ENCODE measurements at regions not wholly inside any gene's neighbourhood (a gene's known extent, or its start where the extent isn't known, plus 50 kb on each side); places are given as distances from the start of the nearest gene placed in this dataset.

GRCh38 chr4:12707381-12708175 is 776.6 kb downstream of the RAB28 start:
- H3K4me1 ChIP-seq (ENCODE audit: insufficient read depth, low read length) = no peaks in the 10 kb centered on the region
- no peaks in the 10 kb centered on the region for H3K27me3 ChIP-seq (ENCODE audit: control insufficient read depth in 1 of 2, insufficient read depth in 2 of 2, low read length in 2 of 2)
- H3K9me3 ChIP-seq (ENCODE audit: low read length) = no peaks in the 10 kb centered on the region
- H3K4me2 ChIP-seq (ENCODE audit: low read depth, low read length) = no peak overlapping the region
- WGBS (ENCODE audit: low lambda C conversion rate) = 49% methylated on average over 1 of the region's 1 CpG
- H3K27ac ChIP-seq (ENCODE audit: extremely low read length, insufficient read depth, low read length) = no peak overlapping the region
- in situ Hi-C loops (cut with HindIII; ENCODE audit: extremely low pct_ligation_motif_present, low pct_unique_long_range_greater_than_20kb) = no loop called here
- DNase-seq (ENCODE audit: low spot score) = no peak
- no peaks in the 10 kb centered on the region for H3K36me3 ChIP-seq (replicated peaks in 1 of 2; ENCODE audit: control insufficient read depth in 1 of 2, insufficient read depth in 2 of 2, low read length in 2 of 2)
- ChIA-PET CTCF (ENCODE audit: low intra/inter-chr PET ratio, low total read pairs) (no interaction called here), POLR2A (no interaction called here)
- BruUV-seq (replicated peaks) = no TSS peak
- intact Hi-C loops (cut with micrococcal nuclease; ENCODE audit: unreplicated experiment) = no loop called here
- ATAC-seq = no peak
- no peaks in the 10 kb centered on the region for H4K20me1 ChIP-seq (ENCODE audit: insufficient read depth, low read length)
- TF ChIP-seq REPIN1 (CRISPR knock-in tag; IDR thresholded peaks at IDR 0.05; ENCODE audit: borderline replicate concordance, low read depth) (no peak), XRCC5 (optimal IDR thresholded peaks at IDR 0.05; ENCODE audit: low read length) (no peak), ZNF792 (CRISPR knock-in tag; IDR thresholded peaks at IDR 0.05) (no peak)
- no peak overlapping the region for H2AFZ ChIP-seq (ENCODE audit: low read length)
- no peak overlapping the region for H3K4me3 ChIP-seq (replicated peaks in 1 of 3; ENCODE audit: insufficient read depth in 1 of 3, low read depth in 2 of 3, low read length in 3 of 3)
- no peak for FAIRE-seq
- H3K79me2 ChIP-seq (ENCODE audit: insufficient read depth, low read length) = no peaks in the 10 kb centered on the region
- H3K9ac ChIP-seq (ENCODE audit: insufficient read depth, low read depth, low read length) = no peak overlapping the region

- H4K20me1 ChIP-seq (ENCODE audit: insufficient read depth, low read length) = no peaks in the 10 kb centered on the region
- H3K79me2 ChIP-seq (ENCODE audit: insufficient read depth, low read length) = no peaks in the 10 kb centered on the region
- BruUV-seq (replicated peaks) = no TSS peak
- no peak for FAIRE-seq
- H3K4me1 ChIP-seq (ENCODE audit: insufficient read depth, low read length) = no peaks in the 10 kb centered on the region
- 28% methylated on average over 9 of the region's 9 CpGs for WGBS (ENCODE audit: low lambda C conversion rate)
- ChIA-PET CTCF (ENCODE audit: low intra/inter-chr PET ratio, low total read pairs) (no interaction called here), POLR2A (no interaction called here)
- H3K4me3 ChIP-seq (replicated peaks in 1 of 3; ENCODE audit: insufficient read depth in 1 of 3, low read depth in 2 of 3, low read length in 3 of 3) = no peak overlapping the region
- intact Hi-C loops (cut with micrococcal nuclease; ENCODE audit: unreplicated experiment) = no loop called here
- H3K27ac ChIP-seq (ENCODE audit: extremely low read length, insufficient read depth, low read length) = no peak overlapping the region
- no peaks in the 10 kb centered on the region for H3K27me3 ChIP-seq (ENCODE audit: control insufficient read depth in 1 of 2, insufficient read depth in 2 of 2, low read length in 2 of 2)
- no peak overlapping the region for H2AFZ ChIP-seq (ENCODE audit: low read length)
- in situ Hi-C loops (cut with HindIII; ENCODE audit: extremely low pct_ligation_motif_present, low pct_unique_long_range_greater_than_20kb) = no loop called here
- H3K4me2 ChIP-seq (ENCODE audit: low read depth, low read length) = no peak overlapping the region
- H3K36me3 ChIP-seq (replicated peaks in 1 of 2; ENCODE audit: control insufficient read depth in 1 of 2, insufficient read depth in 2 of 2, low read length in 2 of 2) = no peaks in the 10 kb centered on the region
- H3K9ac ChIP-seq (ENCODE audit: insufficient read depth, low read depth, low read length) = no peak overlapping the region
- TF ChIP-seq ZNF878 (CRISPR knock-in tag; IDR thresholded peaks at IDR 0.05) (no peak), CBX2 (IDR thresholded peaks at IDR 0.05; ENCODE audit: low read depth, low read length) (no peak), CBX2 (CRISPR knock-in tag; IDR thresholded peaks at IDR 0.05; ENCODE audit: low read depth) (no peak), SP4 (CRISPR knock-in tag; IDR thresholded peaks at IDR 0.05) (no peak), MXD4 (CRISPR knock-in tag; IDR thresholded peaks at IDR 0.05) (no peak)
- H3K9me3 ChIP-seq (ENCODE audit: low read length) = no peaks in the 10 kb centered on the region
- ATAC-seq = no peak
- no peak for DNase-seq (ENCODE audit: low spot score)
These were observed 781.1 kb downstream of the RAB28 start for GRCh38 chr4:12703036-12703435.

All from HepG2 (cell line).